ENCODE measurements at regions not wholly inside any gene's neighbourhood (a gene's known extent, or its start where the extent isn't known, plus 50 kb on each side); places are given as distances from the start of the nearest gene placed in this dataset.

GRCh38 chr7:67678419-67678818 lies 681.8 kb downstream of the TYW1 start:
- TF ChIP-seq CTCF (conservative IDR thresholded peaks at IDR 0.05; ENCODE audit: low read length): no peak
- no peak for TF ChIP-seq EZH2phosphoT487 (IDR thresholded peaks at IDR 0.05; ENCODE audit: borderline replicate concordance)
